HG03066 (cell line): ENCODE measurements at regions not wholly inside any gene's neighbourhood (a gene's known extent, or its start where the extent isn't known, plus 50 kb on each side); places are given as distances from the start of the nearest gene placed in this dataset.
"Not testable (repeated sequence)": the region's sequence is repeated elsewhere in the genome, so short reads cannot be mapped to it uniquely, and the experiment has no call there.

Experiments
- ATAC-seq: cut with Tn5 transposase; IDR thresholded peaks from one replicate; pipeline ENCODE4 v1.9.1; 2021; ENCODE audit warnings: low read depth; ENCODE audit not compliant: unreplicated experiment

DNA sequence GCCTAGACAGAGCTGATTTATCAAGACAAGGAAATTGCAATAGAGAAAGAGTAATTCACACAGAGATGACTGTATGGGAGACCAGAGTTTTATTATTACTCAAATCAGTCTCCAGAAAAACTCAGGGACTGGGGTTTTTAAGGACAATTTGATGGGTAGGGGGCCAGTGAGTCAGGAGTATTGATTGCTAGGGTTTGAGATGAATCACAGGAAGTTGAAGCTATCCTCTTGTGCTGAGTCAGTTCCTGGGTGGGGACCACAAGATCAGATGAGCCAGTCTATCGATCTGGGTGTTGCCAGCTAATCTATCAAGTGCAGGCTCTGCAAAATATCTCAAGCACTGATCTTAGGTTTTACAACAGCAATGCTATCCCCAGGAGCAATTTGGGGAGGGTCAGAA lies 87.4 kb upstream of the TGIF2LY start:
- not testable (repeated sequence) for ATAC-seq

DNA sequence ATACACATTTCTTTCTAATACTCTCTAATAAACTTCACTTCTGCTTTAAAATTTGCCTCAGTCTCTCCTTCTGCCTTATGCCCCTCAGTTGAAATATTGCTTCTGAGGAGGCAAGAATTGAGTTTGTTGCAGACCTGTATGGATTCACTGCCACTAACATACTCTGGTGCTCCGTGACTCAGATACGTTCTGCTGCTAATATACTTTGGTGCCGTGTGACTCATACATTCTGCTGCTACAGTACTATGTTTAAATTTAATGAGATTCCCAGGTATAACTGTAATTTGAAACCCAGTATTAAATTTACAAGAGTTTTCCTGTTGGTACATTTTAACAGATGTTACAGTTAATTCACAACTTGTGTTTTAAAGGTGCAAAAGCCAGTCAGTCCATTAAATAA lies 84.3 kb upstream of the TGIF2LY start:
- ATAC-seq, result not testable (repeated sequence)

DNA sequence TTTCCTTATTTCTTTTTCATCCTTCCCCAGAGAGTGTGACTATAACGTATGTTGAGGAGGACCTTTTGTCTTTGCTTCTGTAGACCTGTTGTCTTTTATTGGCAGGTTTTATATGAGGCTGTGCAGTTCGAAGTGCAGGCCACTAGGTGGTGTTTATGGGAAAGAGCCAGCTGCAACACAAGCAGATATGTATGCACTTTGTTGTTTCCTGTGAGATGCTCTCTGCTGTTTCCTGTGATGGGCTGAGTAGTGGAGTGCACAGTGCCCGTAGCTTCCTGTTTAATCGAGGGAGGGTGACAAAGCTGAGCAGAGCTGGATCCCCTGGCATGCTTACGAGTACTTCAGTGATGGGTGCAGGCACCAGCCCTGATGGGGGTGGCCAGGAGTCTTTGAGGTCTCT lies 51.8 kb upstream of the TGIF2LY start:
- ATAC-seq, result peak; percentile 96
